ENCODE measurements at regions not wholly inside any gene's neighbourhood (a gene's known extent, or its start where the extent isn't known, plus 50 kb on each side); places are given as distances from the start of the nearest gene placed in this dataset.
"Not testable (repeated sequence)": the region's sequence is repeated elsewhere in the genome, so short reads cannot be mapped to it uniquely, and the experiment has no call there.

DNA sequence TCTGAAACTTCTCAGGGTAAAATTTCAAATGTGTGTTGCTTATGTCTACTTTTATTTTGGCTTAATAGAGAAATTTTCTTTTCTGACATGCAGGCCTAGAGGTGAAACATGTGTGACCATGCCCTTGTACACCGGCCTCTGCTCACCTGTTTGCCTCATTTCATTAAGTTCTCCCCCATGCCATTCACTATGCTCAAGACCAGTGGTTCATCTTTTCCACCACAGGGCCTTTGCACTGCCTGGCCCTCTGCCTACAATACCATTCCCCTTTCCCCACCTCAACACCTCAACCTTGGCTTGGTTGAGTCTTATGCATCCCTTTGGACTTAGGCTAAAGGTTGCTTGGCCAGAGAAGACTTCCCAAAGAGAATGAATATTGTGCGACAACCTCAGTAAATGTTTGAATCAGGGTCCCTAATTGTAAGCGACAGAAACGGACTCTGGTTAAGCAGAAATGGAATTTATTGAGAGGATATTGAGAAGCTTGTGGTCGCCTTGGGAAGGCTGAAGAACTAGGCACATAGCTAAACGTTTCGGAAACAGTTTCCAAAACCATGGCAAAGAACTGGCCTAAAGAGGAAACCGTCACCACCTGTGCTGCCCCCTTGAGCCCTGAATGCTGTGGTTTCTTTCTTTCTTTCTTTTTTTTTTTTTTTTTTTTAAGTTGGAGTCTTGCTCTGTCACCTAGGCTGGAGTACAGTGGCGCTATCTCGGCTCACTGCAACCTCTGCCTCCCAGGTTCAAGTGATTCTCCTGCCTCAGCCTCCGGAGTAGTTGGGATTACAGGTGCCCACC, 152.2 kb downstream of the SOX4 start:
- no peak for DNase-seq

DNA sequence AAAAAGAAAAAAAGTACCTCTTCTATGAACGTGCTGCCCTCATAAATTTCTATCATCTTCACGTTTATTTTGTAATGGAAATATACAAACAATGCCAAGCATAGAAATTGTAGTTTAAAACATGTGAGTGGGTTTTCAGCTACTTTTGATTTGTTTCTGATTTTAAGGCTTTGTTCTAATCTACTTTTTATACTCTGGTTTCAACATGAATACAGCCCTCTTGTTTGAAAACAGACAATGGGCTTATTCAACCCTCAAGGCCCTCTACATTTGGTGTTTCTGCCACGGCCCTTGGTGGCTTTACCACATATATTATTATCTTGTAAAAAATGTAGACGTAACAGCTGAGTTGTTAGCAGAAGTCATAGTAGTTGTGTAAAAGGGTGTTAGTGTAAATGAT, 153.9 kb downstream of the SOX4 start:
- DNase-seq = no peak

- DNase-seq = no peak
Measured at GRCh38 chr6:21748343-21749056, 154.9 kb downstream of the SOX4 start.

- DNase-seq = no peak
Measured at GRCh38 chr6:21749754-21750153, 156.2 kb downstream of the SOX4 start.

DNA sequence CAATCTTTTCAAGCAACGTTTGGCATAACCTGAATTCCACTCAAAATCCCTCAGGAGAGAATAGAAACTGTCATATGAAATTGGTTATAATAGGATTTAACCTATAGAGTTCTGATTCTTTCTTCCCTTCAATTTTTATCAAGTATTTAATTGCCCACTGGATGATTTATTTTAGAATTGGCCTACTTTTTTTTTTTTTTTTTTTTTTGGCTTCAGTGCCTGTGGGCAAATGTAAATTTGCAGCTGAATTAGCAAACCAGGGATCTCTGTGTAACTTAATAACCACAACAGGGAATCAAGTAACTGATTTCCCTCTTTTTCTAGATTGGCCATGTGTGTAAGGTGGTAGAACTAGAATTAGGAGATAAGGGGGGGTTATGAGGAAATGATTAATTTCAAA, 157.0 kb downstream of the SOX4 start:
- DNase-seq = no peak

DNA sequence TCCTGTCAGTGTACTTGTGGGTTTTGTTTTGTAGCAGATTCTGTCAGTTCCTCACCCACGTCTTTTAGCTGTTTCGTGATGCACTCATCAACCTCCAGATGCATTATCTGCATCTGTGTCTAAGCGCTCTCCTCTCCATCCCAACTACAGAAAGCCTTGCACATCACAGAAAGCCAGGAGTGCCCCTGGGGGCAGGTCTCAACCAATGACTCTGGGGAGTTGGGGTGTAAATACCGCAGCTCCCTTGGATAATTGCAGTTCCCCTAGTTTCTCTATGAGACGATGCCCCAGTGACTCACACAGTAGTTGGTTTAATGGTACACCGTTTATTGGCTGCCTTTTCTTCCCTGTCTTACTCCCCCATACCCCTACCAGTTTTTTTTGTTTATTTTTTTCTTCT, 158.1 kb downstream of the SOX4 start:
- DNase-seq = no peak

GRCh38 chr6:21752054-21752811, 158.7 kb downstream of the SOX4 start:
- no peak for DNase-seq

- no peak for DNase-seq
Measured at GRCh38 chr6:21753241-21754108, 159.9 kb downstream of the SOX4 start.

DNA sequence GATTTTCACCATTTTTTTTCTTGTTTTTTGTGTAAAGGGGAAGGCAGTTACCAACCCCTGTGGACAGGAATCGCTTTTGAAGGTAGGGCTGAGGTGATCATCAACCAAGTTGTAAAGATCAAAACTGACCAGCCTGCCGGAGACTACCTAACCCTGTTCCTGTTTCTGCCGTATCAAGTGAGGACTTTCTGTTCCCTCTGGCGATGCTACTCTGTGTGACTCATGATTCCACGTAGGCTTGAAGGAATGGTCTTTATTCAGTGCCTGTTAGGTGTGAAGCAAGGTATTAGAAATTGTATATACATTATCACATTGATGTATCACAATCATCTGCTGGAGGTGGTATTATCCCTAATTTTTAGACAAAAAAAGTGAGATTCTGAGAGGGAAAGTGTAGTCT, 161.3 kb downstream of the SOX4 start:
- no peak for DNase-seq

GRCh38 chr6:21756487-21756886, 162.9 kb downstream of the SOX4 start:
- no peak for DNase-seq

DNA sequence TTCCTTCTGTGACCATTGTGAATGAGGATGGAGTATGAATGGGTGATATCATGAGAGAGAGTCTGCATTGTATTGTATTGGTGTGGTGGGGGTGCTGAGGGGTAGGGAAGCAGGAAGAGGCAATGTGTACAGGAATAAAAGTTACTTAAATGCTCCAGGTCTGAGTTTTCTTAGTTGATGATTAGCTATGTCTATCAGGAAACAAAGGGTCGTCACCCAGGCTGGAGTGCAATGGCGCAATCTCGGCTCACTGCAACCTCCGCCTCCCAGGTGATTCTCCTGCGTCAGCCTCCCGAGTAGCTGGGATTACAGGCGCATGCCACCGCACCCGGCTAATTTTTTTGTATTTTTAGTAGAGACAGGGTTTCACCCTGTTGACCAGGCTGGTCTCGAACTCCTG, 163.8 kb downstream of the SOX4 start:
- DNase-seq = not testable (repeated sequence)

- no peak for DNase-seq
Measured at GRCh38 chr6:21759721-21760120, 166.2 kb downstream of the SOX4 start.

DNA sequence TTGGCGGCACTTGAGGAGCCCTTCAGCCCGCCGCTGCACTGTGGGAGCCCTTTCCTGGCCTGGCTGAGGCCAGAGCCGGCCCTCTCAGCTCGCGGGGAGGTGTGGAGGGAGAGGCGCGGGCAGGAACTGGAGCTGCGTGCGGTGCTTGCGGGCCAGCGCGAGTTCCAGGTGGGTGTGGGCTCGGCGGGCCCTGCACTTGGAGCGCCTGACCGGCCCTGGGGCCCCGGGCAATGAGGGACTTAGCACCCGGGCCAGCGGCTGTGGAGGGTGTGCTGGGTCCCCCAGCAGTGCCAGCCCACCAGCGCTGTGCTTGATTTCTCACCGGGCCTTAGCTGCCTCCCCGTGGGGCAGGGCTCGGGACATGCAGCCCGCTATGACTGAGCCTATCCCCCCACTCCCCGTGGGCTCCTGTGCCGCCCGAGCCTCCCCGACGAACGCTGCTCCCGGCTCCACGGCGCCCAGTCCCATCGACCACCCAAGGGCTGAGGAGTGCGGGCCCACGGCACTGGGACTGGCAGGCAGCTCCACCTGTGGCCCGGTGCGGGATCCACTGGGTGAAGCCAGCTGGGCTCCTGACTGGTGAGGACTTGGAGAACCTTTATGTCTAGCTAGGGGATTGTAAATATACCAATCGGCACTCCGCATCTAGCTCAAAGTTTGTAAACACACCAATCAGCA, 167.6 kb downstream of the SOX4 start:
- DNase-seq = not testable (repeated sequence)

GRCh38 chr6:21764989-21765388, 171.4 kb downstream of the SOX4 start:
- no peak for DNase-seq

DNA sequence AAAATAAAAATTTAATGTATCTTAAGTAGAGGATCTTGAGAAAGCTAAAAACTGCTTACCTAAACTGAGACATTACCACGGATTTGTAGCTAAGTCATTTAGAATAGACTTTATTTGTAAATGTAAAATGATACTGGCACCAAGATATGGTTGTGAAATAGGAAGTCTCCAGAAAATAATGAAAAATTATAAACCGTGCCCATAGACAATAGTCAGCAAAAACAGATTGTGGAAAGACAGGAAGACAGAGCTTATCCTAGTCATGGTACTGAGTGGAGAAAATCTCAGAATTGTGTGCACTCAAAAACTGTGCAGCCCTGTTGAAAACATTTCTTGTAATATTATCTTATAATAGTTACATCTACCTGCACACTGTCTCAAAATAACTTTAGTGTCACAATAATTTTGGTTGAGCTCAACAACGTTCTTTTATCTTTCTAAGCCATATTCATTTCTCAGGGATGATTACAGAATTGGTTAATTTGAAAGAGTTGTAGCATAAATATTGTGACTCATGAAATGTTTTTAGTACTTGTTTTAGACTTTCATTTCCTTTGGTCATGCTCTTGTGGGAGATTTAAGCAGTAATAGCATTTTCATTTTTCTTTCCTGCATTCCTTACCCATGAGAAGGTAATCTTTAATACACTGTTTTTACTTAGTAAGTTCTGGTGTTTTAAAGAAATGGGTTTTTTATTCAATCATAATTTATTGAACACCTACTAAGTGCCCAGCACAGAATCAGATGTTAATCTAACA, 174.5 kb downstream of the SOX4 start:
- DNase-seq = no peak

DNA sequence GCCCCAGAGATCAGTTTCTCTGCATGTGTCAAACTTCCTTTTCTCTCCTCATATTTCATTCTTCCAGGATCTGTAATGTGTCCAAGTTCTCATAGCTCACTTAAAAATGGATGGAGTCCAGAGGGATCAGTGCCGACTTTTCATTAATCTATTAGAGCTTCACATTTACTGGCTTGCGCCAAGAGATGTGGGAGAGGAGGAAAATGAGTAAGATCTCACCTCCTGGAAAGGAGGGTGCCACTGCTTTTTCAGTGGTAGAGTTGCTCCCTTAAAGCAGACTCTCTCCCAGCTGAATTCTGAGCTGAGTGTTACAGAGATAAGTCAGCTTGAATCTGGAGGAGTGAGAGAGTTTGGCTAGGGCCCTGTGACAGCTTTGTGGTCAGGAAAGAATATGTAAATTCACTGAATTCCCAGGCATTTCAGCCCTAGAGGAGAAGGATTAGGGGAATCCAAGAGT, 175.9 kb downstream of the SOX4 start:
- DNase-seq = no peak

DNA sequence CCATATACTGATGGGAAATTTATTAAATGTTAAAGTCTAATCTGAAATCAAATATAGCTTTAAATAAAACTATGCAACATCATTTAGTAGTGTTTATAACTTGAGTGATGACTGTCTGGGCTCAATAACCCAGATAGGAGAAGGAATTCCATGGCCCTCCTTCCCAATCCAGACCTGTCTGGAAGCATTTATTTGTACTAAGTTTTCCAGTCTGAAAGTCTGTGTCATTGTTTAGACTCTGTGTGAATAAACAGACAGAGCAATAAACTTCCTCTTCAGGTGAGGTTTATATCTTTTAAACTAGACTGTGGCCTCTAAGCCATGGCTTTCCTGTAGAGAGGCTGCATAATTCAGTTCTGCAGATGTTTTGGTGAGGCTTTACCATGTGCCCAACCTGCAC, 176.4 kb downstream of the SOX4 start:
- no peak for DNase-seq

GRCh38 chr6:21771626-21772320, 178.2 kb downstream of the SOX4 start:
- no peak for DNase-seq

- no peak for DNase-seq
Measured at GRCh38 chr6:21772477-21772876, 178.9 kb downstream of the SOX4 start.

GRCh38 chr6:21772884-21773575, 179.5 kb downstream of the SOX4 start:
- DNase-seq = no peak

Data from AML-193 (cell line).